ENCODE measurements at regions not wholly inside any gene's neighbourhood (a gene's known extent, or its start where the extent isn't known, plus 50 kb on each side); places are given as distances from the start of the nearest gene placed in this dataset.

- no peak for DNase-seq (ENCODE audit: low read depth)
Observed at GRCh38 chr6:1551249-1551648, 58.5 kb upstream of the FOXC1 start.

- DNase-seq (ENCODE audit: low read depth), result no peak
Observed at GRCh38 chr6:1552296-1552761, 57.4 kb upstream of the FOXC1 start.

- DNase-seq (ENCODE audit: low read depth), result no peak
Observed at GRCh38 chr6:1553562-1554083, 56.1 kb upstream of the FOXC1 start.

GRCh38 chr6:1554141-1554475 is 55.6 kb upstream of the FOXC1 start:
- DNase-seq (ENCODE audit: low read depth), result no peak

- peak; percentile 34 for DNase-seq (ENCODE audit: low read depth)
Observed at GRCh38 chr6:1554476-1555310, 55.0 kb upstream of the FOXC1 start.

GRCh38 chr6:1558388-1558787 is 51.3 kb upstream of the FOXC1 start:
- DNase-seq (ENCODE audit: low read depth), result no peak

Data from T-helper 22 cell (primary cell).